K562 (cell line): ENCODE measurements at regions not wholly inside any gene's neighbourhood (a gene's known extent, or its start where the extent isn't known, plus 50 kb on each side); places are given as distances from the start of the nearest gene placed in this dataset.

Experiments used
- JUN ChIP-seq, 2 experiments: sonication (generic) in 1 of 2; formaldehyde crosslinking in 1 of 2; IDR thresholded peaks; 2 replicates each; pipeline versions ENCODE4 v1.6.1 to v1.8.0; 2012 to 2022; ENCODE audit warnings: borderline replicate concordance in 2 of 2, mild to moderate bottlenecking in 2 of 2, improper control_type of control experiment in 1 of 2, low read depth in 1 of 2, low read length in 1 of 2, missing genetic modification reagents in 1 of 2
- NFE2 ChIP-seq: IDR thresholded peaks from 2 replicates; pipeline ENCODE4 v1.6.1; 2014; ENCODE audit warnings: antibody characterized with exemption, low read depth
- NR2C1 ChIP-seq, 2 experiments: fragments of 450-650 bp; IDR thresholded peaks; 2 replicates each; pipeline ENCODE4 v1.6.1; 2017; ENCODE audit warnings: mild to moderate bottlenecking in 2 of 2, antibody characterized with exemption in 1 of 2, inconsistent platforms in 1 of 2, missing compliant biosample characterization in 1 of 2, missing genetic modification characterization in 1 of 2
- SAFB ChIP-seq: fragments of 200-400 bp; formaldehyde crosslinking; IDR thresholded peaks from 2 replicates; pipeline ENCODE4 v1.6.1; 2017; ENCODE audit warnings: low read depth, low read length, borderline replicate concordance
- ZBTB40 ChIP-seq, 2 experiments: fragments of 450-650 bp in 1 of 2; sonication (generic) in 1 of 2; formaldehyde crosslinking in 1 of 2; IDR thresholded peaks; 2 replicates each; pipeline versions ENCODE4 v1.7.1 to v1.9.0; 2016 to 2022; ENCODE audit warnings: inconsistent platforms in 1 of 2, mild to moderate bottlenecking in 1 of 2, missing genetic modification reagents in 1 of 2
- ZNF518B ChIP-seq: fragments of 250-450 bp; sonication (Bioruptor Pico); IDR thresholded peaks from 2 replicates; pipeline ENCODE4 v1.5.0; 2021; ENCODE audit warnings: mild to moderate bottlenecking, moderate library complexity

- TF ChIP-seq ZBTB40 (IDR thresholded peaks at IDR 0.05): peak; percentile 79
- TF ChIP-seq ZBTB40 (CRISPR knock-in tag; IDR thresholded peaks at IDR 0.05): peak; percentile 23; the same call in 1 of the 2 replicates
- peak; percentile 83 for TF ChIP-seq NR2C1 (IDR thresholded peaks at IDR 0.05)
- TF ChIP-seq NR2C1 (tag; IDR thresholded peaks at IDR 0.05): peak; percentile 93
- TF ChIP-seq SAFB: no peak
- 0 out of 2 replicates have a peak, but pooled peaks have one; percentile 18 for TF ChIP-seq NFE2
- no peak for TF ChIP-seq ZNF518B (CRISPR knock-in tag)
- TF ChIP-seq JUN (IDR thresholded peaks at IDR 0.05; ENCODE audit: borderline replicate concordance, low read depth, low read length): 0 out of 2 replicates have a peak, but pooled peaks have one; percentile 14
- no peak for TF ChIP-seq JUN (CRISPR knock-in tag; IDR thresholded peaks at IDR 0.05; ENCODE audit: borderline replicate concordance)
These were observed 175.1 kb upstream of the DAB2 start (continued) for GRCh38 chr5:39599721-39600431.
